Inflammatory macrophage treated with lipopolysaccharide for 1 hour (primary cell): ENCODE measurements at regions not wholly inside any gene's neighbourhood (a gene's known extent, or its start where the extent isn't known, plus 50 kb on each side); places are given as distances from the start of the nearest gene placed in this dataset.
"Not testable (repeated sequence)": the region's sequence is repeated elsewhere in the genome, so short reads cannot be mapped to it uniquely, and the experiment has no call there.

Source experiments
- DNase-seq, 2 donors: peaks; one replicate each; pipeline ENCODE4 v3.0.0-alpha.2; 2020 to 2022

DNA sequence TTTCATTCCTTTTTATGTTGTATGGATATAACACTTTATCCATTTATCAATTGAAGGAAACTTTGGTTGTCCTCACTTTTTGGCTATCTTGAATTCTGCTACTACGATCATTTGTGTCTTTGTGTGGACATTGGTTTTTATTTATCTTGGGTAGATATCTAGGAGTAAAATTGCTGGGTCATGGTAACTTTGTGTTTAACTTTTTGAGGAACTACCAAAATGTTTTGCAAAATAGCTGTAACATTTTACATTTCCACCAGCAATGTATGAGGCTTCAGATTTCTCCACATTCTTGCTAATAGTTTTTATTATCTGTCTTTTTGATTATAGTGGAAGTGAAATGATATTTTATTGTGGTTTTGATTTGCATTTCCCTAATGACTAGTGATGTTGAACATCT is 55.6 kb downstream of the TLNRD1 start:
- peak; percentile 45 to 68 for DNase-seq

DNA sequence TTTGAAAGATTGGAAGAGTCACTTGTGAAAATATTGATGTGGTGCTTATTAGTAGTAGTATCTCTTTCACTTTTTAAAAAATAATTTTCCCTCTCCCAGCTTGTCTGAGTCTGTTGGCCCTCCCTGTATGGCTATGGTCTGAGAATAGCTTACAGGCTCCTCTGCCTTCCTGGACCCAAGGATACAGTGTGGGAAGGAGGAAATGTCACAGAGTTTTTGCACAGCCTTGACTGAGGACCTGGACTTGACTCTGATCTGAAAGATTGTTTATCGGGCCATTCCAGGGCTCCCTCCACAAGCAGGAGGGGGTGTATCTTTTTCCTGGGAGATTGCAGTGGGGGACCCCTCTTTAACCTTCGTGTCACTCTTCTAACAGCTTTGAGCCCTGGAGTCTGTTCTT is 59.7 kb downstream of the TLNRD1 start:
- no peak for DNase-seq

DNA sequence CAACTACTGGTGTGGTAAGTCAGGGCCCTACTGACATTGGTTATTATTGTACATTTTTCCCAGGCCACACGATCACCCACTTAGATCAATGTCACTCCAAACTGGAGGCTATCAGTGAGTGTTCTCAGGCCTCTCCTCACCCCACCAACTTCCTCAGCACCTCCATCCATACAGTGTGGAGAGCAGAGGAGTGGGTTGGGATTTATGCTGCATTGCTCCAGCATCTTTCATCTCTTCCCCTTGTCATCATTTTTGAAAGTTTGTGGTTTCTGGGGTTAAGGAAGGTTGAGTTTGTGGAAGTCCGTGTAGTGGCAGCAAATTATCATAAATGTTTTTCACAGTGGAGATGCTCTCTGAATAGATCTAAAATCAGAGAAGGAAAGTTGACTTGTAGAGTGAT is 60.2 kb downstream of the TLNRD1 start:
- peak; percentile 42 to 71 for DNase-seq

DNA sequence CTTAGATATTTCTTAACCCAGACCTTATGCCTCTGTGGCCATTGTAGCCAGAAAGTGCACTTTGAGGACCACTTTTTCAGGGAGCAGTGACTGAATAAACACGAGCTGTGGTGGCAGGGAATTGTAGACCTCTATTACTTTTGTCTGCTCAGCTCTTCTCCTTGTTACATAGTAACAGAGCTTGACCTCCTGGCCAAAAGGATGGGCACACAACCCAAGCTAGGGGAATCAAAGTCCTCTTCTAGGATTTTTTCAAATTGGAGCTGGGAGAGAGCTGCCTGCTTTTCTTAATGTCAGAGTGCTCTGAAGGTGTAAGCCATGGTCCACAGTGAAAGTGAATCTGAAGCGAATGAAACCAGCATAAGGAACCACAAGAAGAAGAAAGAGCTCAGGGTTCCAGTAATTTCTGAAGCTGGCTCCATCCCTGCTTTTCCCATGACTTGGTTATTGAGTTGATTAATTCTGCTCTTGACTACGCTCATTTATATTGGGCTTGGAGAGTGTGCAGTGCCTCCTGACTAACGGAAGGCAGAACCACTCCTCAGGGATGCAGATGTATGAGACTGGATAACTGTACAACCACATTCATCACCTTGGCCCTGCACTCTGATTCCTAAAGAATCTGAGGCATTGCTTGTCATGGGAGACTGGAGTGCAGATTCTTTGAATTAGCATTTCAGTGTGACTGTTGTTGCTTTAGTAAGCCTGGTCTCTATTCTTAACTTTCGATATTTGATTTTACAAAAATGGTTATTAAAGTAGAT is 60.9 kb downstream of the TLNRD1 start:
- no peak for DNase-seq

DNA sequence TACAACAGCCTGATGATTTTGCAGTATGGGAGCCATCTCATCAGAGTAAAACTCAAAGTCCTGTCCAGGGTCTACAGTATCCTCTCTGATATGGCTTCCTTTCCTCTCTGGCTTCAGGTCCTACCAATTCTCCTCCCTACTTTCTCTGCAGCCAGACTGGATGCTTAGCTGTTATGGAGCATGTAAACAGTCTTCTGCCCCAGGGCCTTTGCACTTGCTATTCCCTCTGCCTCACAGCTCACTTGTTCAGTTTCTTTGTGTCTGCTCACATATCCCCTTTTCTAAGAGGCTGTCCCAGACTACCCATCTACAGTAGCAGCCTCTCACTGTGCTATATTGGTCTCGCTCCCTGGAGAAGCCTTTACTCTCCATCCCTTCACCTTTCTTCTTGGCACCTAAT is 62.2 kb downstream of the TLNRD1 start:
- no peak for DNase-seq

DNA sequence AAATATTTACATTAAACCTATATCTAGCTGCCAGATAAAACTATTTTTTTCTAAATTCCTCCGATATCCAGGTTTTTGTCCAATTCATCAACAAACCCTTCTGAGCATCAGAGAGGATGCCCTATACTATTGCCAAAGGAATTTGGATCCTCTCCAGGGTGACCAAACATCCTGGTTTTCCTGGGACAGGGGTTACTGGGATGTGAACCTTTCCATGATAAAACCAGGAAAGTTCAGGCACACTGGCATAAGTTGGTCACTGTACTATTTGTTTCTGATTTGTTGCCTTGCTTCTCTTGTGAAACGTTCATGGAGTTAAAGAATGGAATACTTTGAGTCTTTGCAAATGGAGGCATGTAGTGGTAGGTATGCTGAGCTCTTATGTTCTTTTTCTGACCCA is 63.5 kb downstream of the TLNRD1 start:
- no peak for DNase-seq

DNA sequence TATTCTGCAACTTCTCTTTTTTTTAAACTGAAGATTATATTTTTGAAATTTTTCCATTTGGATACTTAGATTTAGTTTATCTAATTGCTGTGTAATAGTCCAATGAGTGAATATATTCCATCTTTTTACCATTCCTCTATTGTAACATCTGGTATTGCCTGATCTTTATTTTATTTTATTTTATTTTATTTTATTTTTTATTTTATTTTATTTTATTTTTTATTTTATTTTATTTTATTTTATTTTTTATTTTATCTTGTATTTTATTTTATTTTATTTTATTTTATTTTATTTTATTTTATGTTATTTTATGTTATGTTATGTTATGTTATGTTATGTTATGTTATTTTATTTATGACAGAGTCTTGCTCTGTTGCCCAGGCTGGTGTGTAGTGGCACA is 66.5 kb upstream of the CFAP161 start:
- DNase-seq, result not testable (repeated sequence)

DNA sequence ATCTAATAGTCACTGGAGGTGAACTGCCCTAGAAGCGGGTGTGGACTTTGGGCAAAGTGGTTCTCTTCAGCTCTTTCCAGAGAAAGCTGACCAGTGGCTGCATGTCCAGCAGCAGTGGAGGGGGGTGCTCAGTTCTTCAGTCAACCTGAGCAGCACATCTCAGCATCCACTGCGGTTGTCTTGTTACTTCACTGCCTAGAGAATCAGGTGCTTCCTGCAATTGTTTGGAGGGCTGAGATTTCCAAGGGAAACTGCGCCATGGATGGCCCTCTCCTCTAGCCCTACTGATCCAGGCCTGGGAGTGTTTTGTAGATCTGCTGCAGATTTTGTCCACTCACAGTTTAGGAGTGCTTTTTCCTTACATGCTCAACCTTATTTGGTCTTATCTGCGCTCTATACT is 65.6 kb upstream of the CFAP161 start:
- no peak for DNase-seq

DNA sequence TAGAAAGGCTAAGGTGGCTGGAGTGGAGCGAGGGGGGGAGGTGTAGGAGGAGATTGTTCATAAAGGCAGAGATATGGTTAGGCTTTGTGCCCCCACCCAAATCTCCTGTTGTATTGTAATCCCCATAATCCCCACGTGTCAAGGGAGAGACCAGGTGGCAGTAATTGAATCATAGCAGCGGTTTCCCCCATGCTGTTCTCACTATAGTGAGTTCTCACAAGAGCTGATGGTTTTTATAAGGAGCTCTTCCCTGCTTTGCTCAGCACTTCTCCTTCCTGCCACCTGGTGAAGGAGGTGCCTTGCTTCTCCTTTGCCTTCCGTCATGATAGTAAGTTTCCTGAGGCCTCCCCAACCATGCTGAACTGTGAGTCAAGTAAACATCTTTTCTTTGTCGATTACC is 64.7 kb upstream of the CFAP161 start:
- DNase-seq, result no peak

DNA sequence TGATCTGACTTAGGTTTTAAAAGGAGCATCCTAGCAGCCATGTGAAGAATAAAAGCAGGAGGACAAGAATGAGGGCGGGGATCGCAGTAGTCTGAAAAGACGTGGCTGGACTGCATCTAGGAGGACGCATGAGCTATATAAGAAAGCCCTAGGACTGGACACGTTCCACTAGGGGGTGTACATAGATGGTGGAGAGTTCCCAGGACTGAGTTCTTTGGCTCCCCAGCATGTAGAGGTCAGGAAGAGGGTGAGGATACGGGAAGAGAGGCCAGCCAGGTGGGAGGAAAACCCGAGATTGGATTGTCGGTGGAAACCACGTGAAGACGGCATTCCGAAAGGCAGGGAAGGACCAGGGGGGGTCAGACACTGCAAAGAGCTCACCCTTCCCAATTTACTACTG is 64.2 kb upstream of the CFAP161 start:
- no peak for DNase-seq

DNA sequence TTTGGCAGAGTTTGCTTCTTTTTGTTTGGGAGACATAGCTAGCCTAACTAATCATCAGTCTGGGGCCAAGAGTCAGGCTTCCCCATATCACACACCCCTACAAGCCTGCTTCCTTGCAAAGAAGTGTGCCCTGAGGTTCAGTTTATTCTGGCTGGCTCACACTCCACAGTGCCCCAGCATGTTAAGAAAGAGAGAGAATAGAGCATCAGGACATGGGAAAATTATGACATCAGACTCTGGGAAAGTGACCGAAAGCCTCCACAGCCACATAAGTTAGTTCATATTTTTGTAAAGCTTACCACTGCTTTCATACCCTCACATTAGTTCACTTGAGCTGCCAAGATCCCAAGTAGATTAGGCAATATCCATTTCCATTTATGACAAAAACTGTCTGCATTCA is 63.0 kb upstream of the CFAP161 start:
- no peak for DNase-seq

DNA sequence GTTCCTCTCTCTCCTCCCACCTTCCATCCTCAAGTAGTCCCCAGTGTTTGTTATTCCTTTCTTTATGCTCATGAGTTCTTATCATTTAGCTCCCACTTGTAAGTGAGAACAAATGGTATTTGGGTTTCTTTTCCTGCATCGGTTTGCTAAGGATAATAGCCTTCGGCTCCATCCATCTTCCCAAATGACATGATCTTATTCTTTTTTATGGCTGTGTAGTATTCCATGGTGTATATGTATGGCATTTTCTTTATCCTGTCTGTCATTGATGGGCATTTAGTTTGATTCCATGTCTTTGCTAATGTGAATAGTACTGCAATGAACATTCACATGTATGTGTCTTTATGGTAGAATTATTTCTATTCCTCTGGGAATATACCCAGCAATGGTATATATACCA is 62.4 kb upstream of the CFAP161 start:
- no peak for DNase-seq

DNA sequence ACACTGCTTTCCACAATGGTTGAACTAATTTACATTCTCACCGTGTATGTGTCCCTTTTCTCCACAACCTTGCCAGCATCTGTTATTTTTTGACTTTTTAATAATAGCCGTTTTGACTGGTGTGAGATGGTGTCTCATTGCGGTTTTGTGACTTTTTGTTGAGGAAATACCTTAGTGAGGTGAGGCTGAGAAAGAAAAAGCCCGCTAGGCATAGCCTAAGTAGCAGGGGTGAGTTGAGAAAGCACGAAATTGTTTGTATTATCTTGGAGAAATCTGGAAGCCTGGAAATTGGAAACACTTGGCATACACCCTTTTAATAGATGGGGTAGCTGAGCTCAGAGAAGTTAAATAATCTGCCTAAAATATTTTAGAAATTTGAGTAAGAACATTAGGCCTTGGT is 61.5 kb upstream of the CFAP161 start:
- DNase-seq, result no peak

DNA sequence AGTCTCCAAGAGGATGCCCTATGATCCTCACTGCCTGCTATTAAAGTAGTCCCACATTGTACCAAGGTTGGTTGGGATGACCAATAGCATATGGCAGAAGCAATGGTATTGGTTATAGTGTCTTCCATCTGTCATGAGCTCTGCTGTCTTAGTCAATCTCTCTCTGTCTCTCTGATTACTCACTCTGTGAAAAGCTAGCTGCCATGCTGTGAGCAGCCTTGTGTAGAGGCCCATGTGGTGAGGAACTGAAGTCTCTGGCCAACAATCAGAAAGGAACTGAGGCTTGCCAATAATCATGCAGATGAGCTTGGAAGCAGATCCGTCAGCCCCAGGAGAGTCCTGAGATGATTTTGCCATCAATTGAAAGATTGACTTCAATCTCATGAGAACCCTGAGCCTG is 60.3 kb upstream of the CFAP161 start:
- no peak for DNase-seq

DNA sequence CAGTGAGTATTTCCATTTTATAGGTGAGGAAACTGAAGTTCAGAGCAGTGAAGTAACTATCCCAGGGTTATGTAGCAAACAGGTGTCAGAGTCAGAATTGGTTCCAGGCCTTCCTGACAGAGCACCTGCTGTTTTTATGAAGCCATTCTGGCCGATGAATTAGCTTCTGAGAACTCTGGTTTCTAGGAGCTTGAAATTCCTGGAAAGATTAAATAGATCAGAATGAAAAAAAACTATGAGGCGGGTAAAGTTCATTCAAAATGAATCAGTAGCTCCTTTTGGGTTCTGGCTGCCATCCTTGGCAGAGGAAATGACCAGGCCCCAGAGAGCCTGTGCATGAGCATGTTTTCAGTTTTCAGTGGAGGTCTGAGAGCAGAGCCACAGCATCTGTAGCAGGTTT is 59.3 kb upstream of the CFAP161 start:
- no peak for DNase-seq

DNA sequence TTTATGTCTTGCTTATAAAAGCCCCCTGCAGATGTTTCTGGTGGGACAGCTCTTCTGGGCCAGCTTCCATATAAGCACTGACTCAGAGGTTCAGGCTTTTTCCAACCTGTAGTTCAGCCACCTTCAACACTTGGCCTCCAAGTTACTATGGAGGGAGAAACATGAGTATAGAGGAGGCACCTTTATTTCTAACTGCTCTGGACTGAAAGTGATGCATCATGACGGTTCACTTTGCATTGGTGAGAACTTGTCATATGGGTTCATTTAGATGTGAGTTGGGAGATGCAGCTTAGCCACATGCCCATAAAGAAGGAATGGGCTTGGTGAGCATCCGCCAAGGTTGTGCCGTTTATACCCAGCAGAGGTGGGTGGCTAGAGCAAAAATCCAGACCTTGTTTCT is 58.8 kb upstream of the CFAP161 start:
- DNase-seq, result no peak

DNA sequence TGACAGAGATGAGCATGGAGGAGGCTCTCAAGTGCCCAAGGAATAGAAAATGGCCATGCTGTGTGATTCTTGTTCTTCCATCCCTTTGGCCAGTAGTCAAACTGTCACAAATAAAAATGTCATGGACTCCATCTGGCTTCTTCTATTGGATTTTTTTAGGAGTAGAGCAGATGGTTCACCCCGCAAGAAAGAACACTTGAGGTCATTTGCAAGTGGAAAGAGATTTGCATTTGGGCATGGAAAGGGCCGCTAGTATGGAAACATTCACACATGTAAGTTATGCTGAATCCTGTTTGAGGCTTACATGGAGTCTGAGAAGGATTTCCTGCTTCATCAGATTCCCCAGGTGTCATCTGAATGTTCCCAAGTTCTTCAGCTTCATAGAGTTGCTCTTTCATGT is 53.1 kb upstream of the CFAP161 start:
- no peak for DNase-seq

DNA sequence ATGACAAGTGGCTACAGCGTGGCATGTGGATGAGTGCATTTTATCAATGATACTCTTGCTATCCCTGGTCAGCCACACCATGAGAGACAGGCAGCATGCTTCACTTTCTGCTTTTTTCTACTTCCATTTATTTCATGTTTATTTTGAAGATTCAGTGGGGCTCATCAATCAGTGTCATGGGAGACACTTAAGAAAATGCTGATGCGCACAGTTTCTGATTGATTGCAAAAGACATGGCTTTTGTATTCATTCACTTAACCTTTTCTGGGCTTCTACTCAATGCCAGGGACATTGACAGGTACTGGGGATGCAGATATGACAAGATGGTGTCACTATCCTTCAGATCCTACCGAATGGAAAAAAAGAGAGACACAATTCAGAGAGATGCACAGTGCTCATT is 50.9 kb upstream of the CFAP161 start:
- no peak for DNase-seq
